ENCODE measurements at regions not wholly inside any gene's neighbourhood (a gene's known extent, or its start where the extent isn't known, plus 50 kb on each side); places are given as distances from the start of the nearest gene placed in this dataset.
"Not testable (repeated sequence)": the region's sequence is repeated elsewhere in the genome, so short reads cannot be mapped to it uniquely, and the experiment has no call there.

DNA sequence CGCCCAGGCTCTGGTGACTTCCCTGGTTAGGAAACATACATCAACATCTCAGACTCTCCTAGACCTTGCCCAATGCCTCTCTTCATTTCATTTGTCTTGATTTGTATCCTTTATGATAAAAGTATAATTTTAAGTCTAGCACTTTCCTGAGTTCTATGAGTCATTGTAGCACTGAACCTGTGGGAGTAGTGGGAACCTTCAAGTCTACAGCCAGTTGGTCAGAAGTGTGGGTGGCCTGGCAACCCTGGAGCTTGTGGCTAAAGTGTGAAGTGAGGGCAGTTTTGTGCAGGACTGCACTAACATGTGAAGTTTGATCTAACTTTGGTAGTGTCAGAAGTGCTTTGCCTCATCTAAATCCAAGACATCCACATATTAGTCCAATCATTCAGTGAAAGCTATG, 259.3 kb upstream of the IGFBP7 start:
- H3K4me1 ChIP-seq (ENCODE audit: insufficient read depth, low read length), result 0 out of 2 replicates have a peak, but pooled peaks cover 2% of the 10 kb centered on the region
- 88% methylated on average over 1 of the region's 1 CpG for WGBS

DNA sequence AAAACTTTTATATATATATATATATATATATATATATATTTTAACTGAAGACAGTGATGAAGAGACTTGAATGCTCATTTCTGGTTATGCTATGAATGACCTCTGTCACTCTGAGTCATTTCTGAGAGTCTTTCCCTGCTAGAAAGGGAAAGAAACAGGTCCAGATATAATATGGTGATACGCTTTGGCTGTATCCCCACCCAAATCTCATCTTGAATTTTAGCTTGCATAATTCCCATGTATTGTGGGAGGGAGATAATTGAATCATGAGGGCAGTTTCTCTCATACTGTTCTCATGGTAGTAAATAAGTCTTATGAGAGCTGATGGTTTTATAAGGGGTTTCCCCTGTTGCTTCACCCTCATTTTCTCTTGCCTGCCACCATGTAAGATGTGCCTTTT, 254.1 kb upstream of the IGFBP7 start:
- Histone ChIP-seq H3K9ac (ENCODE audit: low read depth, low read length) (no peak overlapping the region), H3K4me3 (ENCODE audit: low read length) (no peak overlapping the region), H3K36me3 (ENCODE audit: insufficient read depth, low read length) (no peaks in the 10 kb centered on the region), H3K4me1 (ENCODE audit: insufficient read depth, low read length) (no peaks in the 10 kb centered on the region), H3K27ac (ENCODE audit: low read depth, low read length) (no peak overlapping the region), H3K27me3 (ENCODE audit: insufficient read depth, low read length) (no peaks in the 10 kb centered on the region), H3K9me3 (ENCODE audit: insufficient read depth, low read depth, low read length) (peaks cover 2% of the 10 kb centered on the region; the same call in 1 of the 2 replicates)
- 100% methylated on average over 1 of the region's 1 CpG for WGBS

More for the DNA sequence above, 259.3 kb upstream of the IGFBP7 start:
- Histone ChIP-seq H3K27ac (ENCODE audit: low read depth, low read length) (no peak overlapping the region), H3K36me3 (ENCODE audit: insufficient read depth, low read length) (no peaks in the 10 kb centered on the region), H3K9ac (ENCODE audit: low read depth, low read length) (no peak overlapping the region), H3K4me3 (ENCODE audit: low read length) (no peak overlapping the region), H3K9me3 (ENCODE audit: insufficient read depth, low read depth, low read length) (peaks cover 4% of the 10 kb centered on the region; the same call in 1 of the 2 replicates), H3K27me3 (ENCODE audit: insufficient read depth, low read length) (no peaks in the 10 kb centered on the region)

DNA sequence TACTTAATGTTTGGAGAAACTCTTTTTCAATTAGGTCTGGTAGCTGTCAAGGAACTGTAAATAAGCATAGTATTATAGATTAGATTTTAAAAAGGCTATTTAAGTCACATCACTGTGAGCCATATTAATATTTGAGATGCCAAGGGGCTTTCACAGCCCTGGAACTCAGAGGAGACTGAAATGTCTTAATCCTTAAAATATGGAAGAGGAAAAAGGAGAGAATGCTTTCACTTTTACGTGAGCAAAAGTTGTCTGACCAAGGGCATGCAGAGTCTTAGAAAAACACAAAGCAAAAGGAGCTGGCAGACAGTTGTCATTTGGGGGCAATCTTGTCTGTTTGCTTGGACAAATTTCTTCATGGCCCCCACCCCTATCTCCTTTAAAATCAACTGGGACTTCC, 253.2 kb upstream of the IGFBP7 start:
- 93% methylated on average over 1 of the region's 1 CpG for WGBS

DNA sequence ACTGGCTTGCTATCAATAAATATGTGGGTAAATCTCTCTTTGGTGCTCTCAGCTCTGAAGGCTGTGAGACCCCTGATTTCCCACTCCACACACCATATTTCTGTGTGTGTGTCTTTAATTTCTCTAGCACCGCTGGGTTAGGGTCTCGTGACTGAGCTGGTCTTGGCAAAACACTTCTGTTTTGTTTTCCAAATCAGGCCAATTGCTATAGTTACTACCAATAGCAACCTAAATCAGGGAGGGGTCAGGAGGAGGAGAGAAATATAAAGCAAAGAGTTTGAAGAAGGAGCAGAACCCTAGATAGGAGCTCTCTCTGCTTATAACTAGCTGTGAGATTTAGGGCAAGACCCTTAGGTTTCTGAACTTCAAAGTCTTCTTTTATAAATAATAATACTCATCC, 250.5 kb upstream of the IGFBP7 start:
- H3K4me1 ChIP-seq (ENCODE audit: insufficient read depth, low read length), result no peaks in the 10 kb centered on the region
- WGBS, result 94% methylated on average over 2 of the region's 2 CpGs
- peaks cover 2% of the 10 kb centered on the region; the same call in 1 of the 2 replicates for H3K9me3 ChIP-seq (ENCODE audit: insufficient read depth, low read depth, low read length)
- H3K27me3 ChIP-seq (ENCODE audit: insufficient read depth, low read length), result no peaks in the 10 kb centered on the region
- H3K9ac ChIP-seq (ENCODE audit: low read depth, low read length), result no peak overlapping the region
- H3K27ac ChIP-seq (ENCODE audit: low read depth, low read length), result no peak overlapping the region
- no peaks in the 10 kb centered on the region for H3K36me3 ChIP-seq (ENCODE audit: insufficient read depth, low read length)
- no peak overlapping the region for H3K4me3 ChIP-seq (ENCODE audit: low read length)

More for the DNA sequence above, 253.2 kb upstream of the IGFBP7 start:
- H3K4me3 ChIP-seq (ENCODE audit: low read length), result no peak overlapping the region
- H3K9ac ChIP-seq (ENCODE audit: low read depth, low read length), result no peak overlapping the region
- H3K36me3 ChIP-seq (ENCODE audit: insufficient read depth, low read length), result no peaks in the 10 kb centered on the region
- H3K4me1 ChIP-seq (ENCODE audit: insufficient read depth, low read length), result no peaks in the 10 kb centered on the region
- H3K27me3 ChIP-seq (ENCODE audit: insufficient read depth, low read length), result no peaks in the 10 kb centered on the region
- peaks cover 2% of the 10 kb centered on the region; the same call in 1 of the 2 replicates for H3K9me3 ChIP-seq (ENCODE audit: insufficient read depth, low read depth, low read length)
- no peak overlapping the region for H3K27ac ChIP-seq (ENCODE audit: low read depth, low read length)

DNA sequence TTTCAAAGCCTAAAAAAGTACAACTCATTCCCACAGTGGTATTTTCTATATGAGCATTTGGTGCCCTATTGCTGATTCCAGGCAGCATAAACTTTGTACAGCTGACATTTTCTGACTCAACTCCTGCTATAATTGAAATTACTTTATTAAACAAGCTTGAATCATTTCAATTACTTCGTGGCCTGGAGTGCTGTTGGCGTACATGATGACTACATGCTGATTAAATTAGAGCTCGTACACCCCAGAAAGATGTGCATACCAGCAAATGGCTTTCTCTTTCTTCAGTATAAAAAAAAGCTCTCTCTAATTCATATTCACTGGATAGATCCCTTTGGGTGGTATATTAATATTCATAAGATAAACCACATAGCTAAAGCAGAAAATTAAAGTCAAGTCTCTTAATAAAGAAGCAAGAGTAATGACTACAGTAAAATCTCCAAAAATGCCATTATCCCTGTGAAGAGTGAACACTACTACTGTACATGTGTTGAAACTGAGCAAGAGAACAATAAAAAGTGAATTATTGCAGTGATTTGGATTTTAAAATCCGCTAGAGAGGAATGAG, 245.0 kb upstream of the IGFBP7 start:
- Histone ChIP-seq H3K36me3 (ENCODE audit: insufficient read depth, low read length) (no peaks in the 10 kb centered on the region), H3K27me3 (ENCODE audit: insufficient read depth, low read length) (no peaks in the 10 kb centered on the region), H3K9ac (ENCODE audit: low read depth, low read length) (no peak overlapping the region), H3K27ac (ENCODE audit: low read depth, low read length) (no peak overlapping the region), H3K4me1 (ENCODE audit: insufficient read depth, low read length) (no peaks in the 10 kb centered on the region), H3K4me3 (ENCODE audit: low read length) (no peak overlapping the region), H3K9me3 (ENCODE audit: insufficient read depth, low read depth, low read length) (no peaks in the 10 kb centered on the region)
- WGBS, result 96% methylated on average over 4 of the region's 4 CpGs

DNA sequence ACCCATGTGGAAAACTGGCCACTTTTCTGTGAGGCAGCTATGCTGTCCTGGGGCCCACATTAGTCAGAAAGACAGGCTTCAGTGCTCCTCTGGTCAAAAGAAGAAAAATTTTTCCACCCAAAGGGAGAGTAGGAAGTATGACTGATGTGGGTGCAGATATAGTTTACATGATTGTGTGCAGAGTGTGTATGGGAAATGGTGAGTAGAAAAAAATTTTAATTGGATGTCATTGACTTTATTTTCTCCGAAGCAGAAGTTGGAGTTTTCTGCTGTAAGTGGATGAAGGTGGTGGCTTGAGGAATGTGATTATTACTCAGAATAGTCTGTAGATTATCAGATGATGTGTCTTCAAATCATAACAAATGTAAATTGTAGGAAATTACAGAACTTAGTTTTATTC, 241.5 kb upstream of the IGFBP7 start:
- Histone ChIP-seq H3K9ac (ENCODE audit: low read depth, low read length) (no peak overlapping the region), H3K36me3 (ENCODE audit: insufficient read depth, low read length) (no peaks in the 10 kb centered on the region), H3K27ac (ENCODE audit: low read depth, low read length) (no peak overlapping the region), H3K27me3 (ENCODE audit: insufficient read depth, low read length) (no peaks in the 10 kb centered on the region), H3K9me3 (ENCODE audit: insufficient read depth, low read depth, low read length) (no peaks in the 10 kb centered on the region), H3K4me3 (ENCODE audit: low read length) (no peak overlapping the region), H3K4me1 (ENCODE audit: insufficient read depth, low read length) (peaks cover 3% of the 10 kb centered on the region; the same call in 1 of the 2 replicates)
- 89% methylated on average over 1 of the region's 1 CpG for WGBS

DNA sequence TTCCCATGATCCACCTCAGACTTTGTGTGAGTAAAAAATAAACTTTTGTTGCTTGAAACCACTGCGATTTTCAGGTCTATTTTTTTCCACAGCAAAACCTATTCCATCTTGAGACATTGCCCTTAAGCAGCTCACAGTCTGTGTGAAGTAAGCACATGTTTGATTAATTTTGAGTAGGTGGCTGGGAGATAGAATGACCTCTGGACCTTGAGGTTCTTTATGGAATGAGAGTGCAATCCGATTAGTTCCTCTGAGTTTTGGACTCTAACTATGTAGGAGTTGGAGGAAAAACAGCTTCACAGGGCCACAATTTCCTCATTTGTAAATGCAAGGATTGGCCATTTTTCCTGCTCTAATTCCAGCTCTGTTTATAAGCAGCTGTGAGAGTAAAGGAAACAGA, 234.1 kb upstream of the IGFBP7 start:
- Histone ChIP-seq H3K4me3 (ENCODE audit: low read length) (no peak overlapping the region), H3K9ac (ENCODE audit: low read depth, low read length) (no peak overlapping the region), H3K27me3 (ENCODE audit: insufficient read depth, low read length) (no peaks in the 10 kb centered on the region), H3K36me3 (ENCODE audit: insufficient read depth, low read length) (no peaks in the 10 kb centered on the region), H3K9me3 (ENCODE audit: insufficient read depth, low read depth, low read length) (no peaks in the 10 kb centered on the region), H3K27ac (ENCODE audit: low read depth, low read length) (no peak overlapping the region), H3K4me1 (ENCODE audit: insufficient read depth, low read length) (peaks cover 17% of the 10 kb centered on the region)
- WGBS, result 95% methylated on average over 2 of the region's 2 CpGs

DNA sequence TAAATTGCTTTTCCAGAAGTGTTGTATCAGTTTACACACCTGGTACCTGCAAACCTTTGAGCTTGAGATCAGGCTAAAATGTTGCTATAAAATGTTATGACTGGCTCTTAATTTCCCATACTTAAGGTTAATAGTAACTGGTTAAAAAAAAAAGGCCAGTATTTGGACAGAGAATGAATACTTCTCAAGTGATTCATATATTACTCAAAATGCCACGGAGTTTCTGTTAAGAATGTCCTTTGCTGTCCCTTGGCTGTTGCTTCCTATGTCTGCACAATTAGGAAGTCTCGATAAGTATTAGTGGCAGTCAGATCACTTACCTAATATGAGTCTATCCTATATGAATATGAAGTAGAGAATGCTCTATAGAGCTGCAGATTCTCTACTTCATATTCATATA, 232.2 kb upstream of the IGFBP7 start:
- Histone ChIP-seq H3K9me3 (ENCODE audit: insufficient read depth, low read depth, low read length) (no peaks in the 10 kb centered on the region), H3K27me3 (ENCODE audit: insufficient read depth, low read length) (no peaks in the 10 kb centered on the region), H3K9ac (ENCODE audit: low read depth, low read length) (no peak overlapping the region), H3K4me1 (ENCODE audit: insufficient read depth, low read length) (peaks cover 14% of the 10 kb centered on the region; the same call in 1 of the 2 replicates), H3K36me3 (ENCODE audit: insufficient read depth, low read length) (no peaks in the 10 kb centered on the region), H3K4me3 (ENCODE audit: low read length) (no peak overlapping the region), H3K27ac (ENCODE audit: low read depth, low read length) (no peak overlapping the region)
- 85% methylated on average over 1 of the region's 2 CpGs for WGBS

DNA sequence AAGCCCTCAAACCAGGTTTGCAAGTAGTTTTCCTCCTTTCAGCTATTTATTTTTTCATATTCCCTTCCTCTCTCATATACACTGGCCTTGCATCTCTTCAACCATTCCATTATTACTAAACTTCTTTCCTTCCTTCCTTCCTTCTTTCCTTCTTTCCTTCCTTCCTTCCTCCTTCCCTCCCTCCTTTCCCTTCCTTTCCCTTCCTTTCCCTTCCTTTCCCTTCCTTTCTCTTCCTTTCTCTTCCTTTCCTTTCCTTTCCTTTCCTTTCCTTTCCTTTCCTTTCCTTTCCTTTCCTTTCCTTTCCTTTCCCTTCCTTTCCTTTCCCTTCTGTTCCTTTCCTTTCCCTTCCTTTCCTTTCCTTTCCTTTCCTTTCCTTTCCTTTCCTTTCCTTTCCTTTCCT, 228.7 kb upstream of the IGFBP7 start:
- H3K9me3 ChIP-seq (ENCODE audit: insufficient read depth, low read depth, low read length), result not testable (repeated sequence)

DNA sequence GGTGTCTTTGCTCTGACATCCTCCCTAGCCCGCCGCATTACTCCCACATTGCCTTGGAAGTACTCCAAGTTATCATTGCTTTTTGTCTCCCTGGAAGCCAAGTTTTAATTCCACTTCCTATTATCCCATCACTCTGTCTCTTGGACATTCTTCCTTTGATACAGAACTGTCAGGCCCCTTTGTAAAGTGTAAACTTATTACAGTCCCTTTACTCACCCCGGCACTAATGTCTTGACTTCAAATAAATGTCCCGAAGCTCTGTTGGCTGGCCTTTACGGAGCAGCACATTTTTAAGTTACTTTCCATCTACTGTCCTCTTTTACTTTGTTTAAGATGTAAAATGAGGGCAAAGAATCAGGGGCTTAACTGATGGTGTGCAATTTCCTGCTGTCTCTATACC, 223.5 kb upstream of the IGFBP7 start:
- Histone ChIP-seq H3K4me3 (ENCODE audit: low read length) (no peak overlapping the region), H3K4me1 (ENCODE audit: insufficient read depth, low read length) (no peaks in the 10 kb centered on the region), H3K36me3 (ENCODE audit: insufficient read depth, low read length) (no peaks in the 10 kb centered on the region), H3K27me3 (ENCODE audit: insufficient read depth, low read length) (no peaks in the 10 kb centered on the region), H3K9ac (ENCODE audit: low read depth, low read length) (no peak overlapping the region), H3K9me3 (ENCODE audit: insufficient read depth, low read depth, low read length) (no peaks in the 10 kb centered on the region), H3K27ac (ENCODE audit: low read depth, low read length) (no peak overlapping the region)
- 93% methylated on average over 5 of the region's 5 CpGs for WGBS

More for the DNA sequence above, 228.7 kb upstream of the IGFBP7 start:
- H3K36me3 ChIP-seq (ENCODE audit: insufficient read depth, low read length); H3K27me3 ChIP-seq (ENCODE audit: insufficient read depth, low read length); H3K4me1 ChIP-seq (ENCODE audit: insufficient read depth, low read length); H3K27ac ChIP-seq (ENCODE audit: low read depth, low read length); H3K4me3 ChIP-seq (ENCODE audit: low read length); H3K9ac ChIP-seq (ENCODE audit: low read depth, low read length): not testable (repeated sequence)

DNA sequence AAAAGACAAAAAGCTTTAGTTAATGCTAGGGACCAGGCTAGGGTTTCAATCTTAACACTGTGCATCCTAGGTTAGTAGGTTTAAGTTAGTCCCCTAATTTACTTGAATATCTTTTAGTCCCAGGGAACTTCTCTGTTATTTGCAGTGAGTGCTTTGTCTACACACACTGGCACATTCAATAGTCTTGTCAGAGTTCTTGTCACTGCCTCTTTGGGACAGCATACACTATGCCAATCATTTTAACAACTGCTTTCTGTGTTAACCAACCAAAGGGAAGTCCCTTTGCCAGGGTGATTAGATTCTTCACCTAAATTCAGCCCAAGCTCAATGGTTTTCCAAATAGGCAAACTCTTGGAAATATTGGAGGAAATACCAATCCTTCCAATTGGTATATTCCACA, 221.8 kb upstream of the IGFBP7 start:
- Histone ChIP-seq H3K27me3 (ENCODE audit: insufficient read depth, low read length) (no peaks in the 10 kb centered on the region), H3K4me1 (ENCODE audit: insufficient read depth, low read length) (peaks cover 1% of the 10 kb centered on the region; the same call in 1 of the 2 replicates), H3K36me3 (ENCODE audit: insufficient read depth, low read length) (no peaks in the 10 kb centered on the region), H3K27ac (ENCODE audit: low read depth, low read length) (no peak overlapping the region), H3K4me3 (ENCODE audit: low read length) (no peak overlapping the region), H3K9me3 (ENCODE audit: insufficient read depth, low read depth, low read length) (no peaks in the 10 kb centered on the region), H3K9ac (ENCODE audit: low read depth, low read length) (no peak overlapping the region)

DNA sequence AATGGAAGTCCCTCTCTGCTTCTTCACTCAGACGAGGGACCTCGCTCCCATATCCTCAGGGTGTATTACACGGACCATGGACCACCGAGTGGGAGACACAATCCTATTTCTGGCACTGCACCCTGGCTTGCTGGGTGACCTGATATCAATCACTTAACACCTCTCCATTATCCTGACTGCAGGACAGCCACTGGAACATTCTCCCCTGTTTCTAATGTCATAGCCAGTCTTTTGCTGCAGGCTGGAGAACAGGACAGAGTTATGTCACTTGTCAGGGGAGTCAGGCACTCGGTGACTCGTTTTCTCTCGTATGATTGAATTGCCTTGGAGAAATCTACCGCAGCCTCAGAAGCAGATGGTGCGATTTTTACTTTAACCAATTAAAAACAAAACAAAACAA, 219.1 kb upstream of the IGFBP7 start:
- Histone ChIP-seq H3K36me3 (ENCODE audit: insufficient read depth, low read length) (no peaks in the 10 kb centered on the region), H3K27ac (ENCODE audit: low read depth, low read length) (no peak overlapping the region), H3K4me1 (ENCODE audit: insufficient read depth, low read length) (peaks cover 3% of the 10 kb centered on the region; the same call in 1 of the 2 replicates), H3K27me3 (ENCODE audit: insufficient read depth, low read length) (no peaks in the 10 kb centered on the region), H3K4me3 (ENCODE audit: low read length) (no peak overlapping the region), H3K9me3 (ENCODE audit: insufficient read depth, low read depth, low read length) (no peaks in the 10 kb centered on the region), H3K9ac (ENCODE audit: low read depth, low read length) (no peak overlapping the region)
- 96% methylated on average over 9 of the region's 9 CpGs for WGBS

Data from HUES64 (cell line).